ENCODE measurements at regions not wholly inside any gene's neighbourhood (a gene's known extent, or its start where the extent isn't known, plus 50 kb on each side); places are given as distances from the start of the nearest gene placed in this dataset.

- TF ChIP-seq CTCF (IDR thresholded peaks at IDR 0.05) (no peak), ZFX (IDR thresholded peaks at IDR 0.05; ENCODE audit: borderline replicate concordance) (no peak)
Measured at GRCh38 chr18:73421010-73421409, 553.2 kb upstream of the NETO1 start.

Data from 22Rv1 (cell line).